ENCODE measurements at regions not wholly inside any gene's neighbourhood (a gene's known extent, or its start where the extent isn't known, plus 50 kb on each side); places are given as distances from the start of the nearest gene placed in this dataset.

- TF ChIP-seq CTCF (IDR thresholded peaks at IDR 0.05): no peak
- ATAC-seq (no peak), DNase-seq (no peak)
- H3K4me1 ChIP-seq: no peaks in the 10 kb centered on the region
- intact Hi-C loops (cut with DNase I): no loop called here
- H3K27me3 ChIP-seq (ENCODE audit: insufficient read depth in 3 of 3, low read length in 2 of 3): no peaks in the 10 kb centered on the region
- H3K36me3 ChIP-seq (ENCODE audit: insufficient read depth in 1 of 2, low read depth in 1 of 2): no peaks in the 10 kb centered on the region
- WGBS, 3 donors: 88 to 91% (median 88%) methylated on average over 7 of the region's 7 CpGs
- no peak overlapping the region for H3K4me3 ChIP-seq
- H3K27ac ChIP-seq: no peak overlapping the region
- no peaks in the 10 kb centered on the region for H3K9me3 ChIP-seq
Observed at GRCh38 chr11:95456714-95457491, 225.9 kb upstream of the SESN3 start.

GRCh38 chr11:95455228-95455970 lies 224.4 kb upstream of the SESN3 start:
- no peak overlapping the region for H3K27ac ChIP-seq
- no peak overlapping the region for H3K4me3 ChIP-seq
- 74 to 79% (median 77%) methylated on average over 6 of the region's 6 CpGs for whole genome bisulfite sequencing, 3 donors
- no peaks in the 10 kb centered on the region for H3K27me3 ChIP-seq (ENCODE audit: insufficient read depth in 3 of 3, low read length in 2 of 3)
- intact Hi-C loops (cut with DNase I): no loop called here
- no peaks in the 10 kb centered on the region for H3K9me3 ChIP-seq
- H3K36me3 ChIP-seq (ENCODE audit: insufficient read depth in 1 of 2, low read depth in 1 of 2): no peaks in the 10 kb centered on the region
- TF ChIP-seq CTCF (IDR thresholded peaks at IDR 0.05): no peak
- H3K4me1 ChIP-seq: no peaks in the 10 kb centered on the region
- DNase-seq (no peak), ATAC-seq (no peak)

- 62 to 79% (median 67%) methylated on average over 7 of the region's 7 CpGs for WGBS, 3 donors
- intact Hi-C loops (cut with DNase I): no loop called here
- Histone ChIP-seq H3K9me3 (no peaks in the 10 kb centered on the region), H3K36me3 (ENCODE audit: insufficient read depth in 1 of 2, low read depth in 1 of 2) (no peaks in the 10 kb centered on the region), H3K27me3 (ENCODE audit: insufficient read depth in 3 of 3, low read length in 2 of 3) (no peaks in the 10 kb centered on the region), H3K4me3 (no peak overlapping the region), H3K27ac (no peak overlapping the region), H3K4me1 (no peaks in the 10 kb centered on the region)
- TF ChIP-seq CTCF (IDR thresholded peaks at IDR 0.05): no peak
- no peak for DNase-seq
- no peak for ATAC-seq
Observed at GRCh38 chr11:95453616-95454171, 222.7 kb upstream of the SESN3 start.

- Histone ChIP-seq H3K27ac (no peak overlapping the region), H3K9me3 (no peaks in the 10 kb centered on the region), H3K36me3 (ENCODE audit: insufficient read depth in 1 of 2, low read depth in 1 of 2) (no peaks in the 10 kb centered on the region), H3K4me1 (no peaks in the 10 kb centered on the region), H3K4me3 (no peak overlapping the region), H3K27me3 (ENCODE audit: insufficient read depth in 3 of 3, low read length in 2 of 3) (no peaks in the 10 kb centered on the region)
- DNase-seq (no peak), ATAC-seq (no peak)
- no peak for TF ChIP-seq CTCF (IDR thresholded peaks at IDR 0.05)
- WGBS, 3 donors: 93 to 98% (median 96%) methylated on average over 1 of the region's 1 CpG
- intact Hi-C loops (cut with DNase I): no loop called here
Observed at GRCh38 chr11:95451682-95452081, 220.7 kb upstream of the SESN3 start.
